Renal pelvis (tissue), 1 donor: ENCODE measurements at regions not wholly inside any gene's neighbourhood (a gene's known extent, or its start where the extent isn't known, plus 50 kb on each side); places are given as distances from the start of the nearest gene placed in this dataset.
"Not testable (repeated sequence)": the region's sequence is repeated elsewhere in the genome, so short reads cannot be mapped to it uniquely, and the experiment has no call there.

ENCODE experiments used
- DNase-seq: peaks from one replicate; pipeline ENCODE4 v3.0.0-alpha.2; 2013

GRCh38 chr9:17083258-17083657 lies 51.6 kb upstream of the CNTLN start:
- DNase-seq, result no peak

DNA sequence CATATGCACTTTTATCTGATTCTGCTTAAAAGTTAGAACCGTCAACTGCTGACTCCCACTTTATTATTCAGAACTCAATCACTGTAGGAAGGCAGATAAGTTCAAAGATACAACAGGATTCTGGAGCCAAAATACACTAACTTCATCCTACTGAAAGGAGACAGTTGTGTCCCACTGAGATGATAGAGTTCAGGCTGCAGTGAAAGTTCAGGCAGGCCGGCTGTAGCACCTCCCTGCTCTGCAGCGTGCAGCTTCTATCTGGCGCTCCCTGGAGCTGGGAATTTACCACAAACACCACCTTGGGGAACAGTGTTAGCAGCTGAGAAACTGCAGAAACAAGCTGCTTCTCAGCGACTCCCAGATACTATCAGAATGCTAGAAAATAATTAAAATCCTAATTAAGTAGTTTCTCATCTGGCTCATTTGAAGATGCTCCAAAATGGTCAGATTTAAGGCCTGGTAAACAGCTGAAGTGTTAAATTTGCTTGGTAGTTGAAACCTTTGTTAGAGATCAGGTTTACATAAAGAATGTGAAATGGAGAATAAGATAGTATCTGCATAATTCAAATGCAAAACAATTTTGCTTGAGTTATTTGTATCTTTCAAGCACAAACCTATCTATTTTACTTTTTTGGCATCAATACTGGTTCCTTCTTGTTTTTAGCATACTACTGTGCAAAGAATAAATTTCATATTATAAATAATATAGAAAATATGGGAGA lies 52.3 kb upstream of the CNTLN start:
- DNase-seq, result no peak

GRCh38 chr9:17081814-17082213 lies 53.0 kb upstream of the CNTLN start:
- no peak for DNase-seq

- DNase-seq, result no peak
These were observed 53.5 kb upstream of the CNTLN start for GRCh38 chr9:17081351-17081750.

- peak; percentile 57 for DNase-seq
These were observed 58.9 kb upstream of the CNTLN start for GRCh38 chr9:17075758-17076485.

DNA sequence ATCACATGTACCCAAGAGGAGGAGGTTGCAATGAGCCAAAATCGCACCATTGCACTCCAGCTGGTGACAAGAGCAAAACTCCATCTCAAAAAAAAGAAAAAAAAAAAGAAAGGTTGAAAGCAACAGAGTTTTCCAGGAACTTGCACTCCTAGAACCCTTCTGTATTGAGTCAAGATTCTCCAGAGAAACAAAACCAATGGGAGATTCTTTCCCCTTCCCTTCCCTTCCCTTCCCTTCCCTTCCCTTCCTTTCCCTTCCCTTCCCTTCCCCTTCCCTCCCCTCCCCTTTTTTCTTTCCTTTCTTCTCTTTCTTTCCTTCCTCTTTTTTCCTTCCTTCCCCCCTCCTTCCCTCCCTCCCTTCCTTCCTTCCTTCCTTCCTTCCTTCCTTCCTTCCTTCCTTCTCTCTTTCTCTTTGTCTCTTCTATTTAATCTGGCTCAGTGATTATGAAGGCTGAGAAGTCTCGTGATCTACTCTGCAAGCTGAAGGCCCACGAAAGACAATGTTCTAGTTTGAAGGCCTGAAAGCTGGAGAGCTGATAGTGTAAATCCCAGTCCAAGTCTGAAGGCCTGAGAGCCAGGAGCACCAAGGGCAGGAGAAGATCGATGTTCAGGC lies 59.6 kb upstream of the CNTLN start:
- DNase-seq, result no peak

GRCh38 chr9:17072563-17072962 lies 62.3 kb upstream of the CNTLN start:
- not testable (repeated sequence) for DNase-seq

GRCh38 chr9:17068671-17069070 lies 66.2 kb upstream of the CNTLN start:
- no peak for DNase-seq

DNA sequence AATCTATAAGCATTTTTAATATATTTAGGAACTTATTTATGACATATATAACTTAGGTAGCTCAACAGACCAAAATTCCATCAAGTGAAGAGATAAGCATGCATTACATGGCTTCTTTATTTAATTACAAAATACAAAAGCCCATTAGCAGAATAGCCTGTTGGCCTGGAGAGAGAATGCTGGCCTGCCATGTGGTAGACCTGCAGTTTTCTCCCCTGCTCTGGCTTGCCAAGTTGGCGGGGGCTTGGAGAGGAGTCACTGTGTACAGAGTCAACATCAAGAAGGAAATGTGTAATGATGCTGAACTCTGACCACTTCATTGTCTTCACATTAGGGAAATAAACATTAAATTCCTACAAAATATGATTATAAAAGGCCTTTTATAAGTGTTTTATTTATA lies 69.8 kb upstream of the CNTLN start:
- no peak for DNase-seq

- DNase-seq, result no peak
These were observed 70.3 kb upstream of the CNTLN start for GRCh38 chr9:17064558-17064957.

GRCh38 chr9:17063535-17064135 lies 71.2 kb upstream of the CNTLN start:
- peak; percentile 23 for DNase-seq

DNA sequence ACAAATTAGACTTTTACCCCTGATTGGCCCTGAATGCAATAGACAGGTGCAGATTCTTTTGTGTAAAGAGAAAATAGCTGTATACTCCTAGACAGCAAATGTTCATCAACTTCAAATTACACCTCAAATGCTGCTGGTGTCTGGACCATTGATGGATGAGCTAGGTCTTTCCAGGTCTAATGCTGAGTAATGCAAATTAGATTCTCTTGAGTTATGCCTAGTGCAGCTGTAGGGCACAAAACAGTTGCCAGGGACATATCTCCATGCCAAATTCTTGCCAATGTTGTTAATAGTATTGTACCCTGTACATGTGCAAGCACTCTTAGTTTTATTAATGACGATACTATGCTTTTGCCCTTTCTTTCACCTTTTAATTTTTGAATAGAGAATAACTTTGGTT lies 72.3 kb upstream of the CNTLN start:
- DNase-seq, result no peak

GRCh38 chr9:17060450-17060849 lies 74.4 kb upstream of the CNTLN start:
- no peak for DNase-seq

- no peak for DNase-seq
These were observed 75.4 kb upstream of the CNTLN start for GRCh38 chr9:17059465-17059864.

DNA sequence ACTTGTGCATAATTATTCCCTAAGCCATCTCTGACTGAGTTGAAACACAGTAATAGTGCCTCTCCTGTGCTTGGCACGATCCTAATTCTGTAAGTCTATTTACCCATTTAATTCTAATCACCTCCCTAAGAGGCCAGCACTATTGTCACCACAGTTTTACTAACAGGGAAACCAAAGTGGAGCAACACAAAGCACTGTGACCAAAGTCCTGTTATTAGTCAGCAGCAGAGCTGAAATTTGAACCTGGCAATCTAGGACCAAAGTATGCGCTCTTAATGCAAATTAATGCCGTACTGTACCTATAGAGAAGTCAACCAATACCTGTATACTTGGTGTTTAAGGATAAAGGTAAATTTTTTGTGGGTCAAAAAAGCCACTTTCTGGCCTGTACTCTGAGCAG lies 77.1 kb upstream of the CNTLN start:
- DNase-seq, result no peak

GRCh38 chr9:17052626-17053025 lies 82.2 kb upstream of the CNTLN start:
- DNase-seq, result no peak

GRCh38 chr9:17045381-17045940 lies 89.4 kb upstream of the CNTLN start:
- no peak for DNase-seq

DNA sequence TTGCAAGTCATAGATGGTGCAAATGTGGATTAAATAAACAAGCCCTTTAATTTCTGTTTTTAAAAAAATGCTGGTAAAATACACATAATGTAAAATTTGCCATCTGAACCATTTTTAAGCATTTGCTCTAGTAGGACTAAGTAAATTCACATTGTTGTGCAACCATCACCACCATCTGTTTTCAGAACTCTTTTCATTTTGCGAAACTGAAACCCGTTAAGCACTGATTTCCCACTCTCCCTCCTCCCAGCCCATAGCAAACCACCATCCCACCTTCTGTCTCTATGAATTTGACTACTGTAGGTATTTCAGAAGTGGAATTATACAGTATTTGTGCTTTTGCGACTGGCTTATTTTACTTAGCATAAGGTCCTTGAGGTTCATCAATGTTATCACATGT lies 103.3 kb upstream of the CNTLN start:
- DNase-seq, result no peak

DNA sequence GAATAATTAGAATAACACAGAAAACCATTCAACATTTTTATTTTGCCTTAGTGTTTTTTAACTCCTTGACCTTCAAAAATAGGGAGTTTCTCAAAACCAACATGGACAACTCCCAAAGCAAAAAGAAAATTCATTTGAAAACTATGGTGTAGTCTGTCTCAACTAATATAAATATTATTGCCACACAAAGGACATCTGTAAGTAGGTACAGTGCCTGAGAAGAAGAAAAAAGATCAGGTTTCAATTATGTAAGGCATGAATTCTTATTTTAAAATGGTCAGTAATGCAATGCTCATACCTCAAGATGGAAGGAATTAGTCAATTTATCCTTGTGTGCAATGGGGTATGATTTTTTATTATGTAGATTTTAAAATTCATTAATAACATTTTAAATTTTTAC lies 109.6 kb upstream of the CNTLN start:
- no peak for DNase-seq

DNA sequence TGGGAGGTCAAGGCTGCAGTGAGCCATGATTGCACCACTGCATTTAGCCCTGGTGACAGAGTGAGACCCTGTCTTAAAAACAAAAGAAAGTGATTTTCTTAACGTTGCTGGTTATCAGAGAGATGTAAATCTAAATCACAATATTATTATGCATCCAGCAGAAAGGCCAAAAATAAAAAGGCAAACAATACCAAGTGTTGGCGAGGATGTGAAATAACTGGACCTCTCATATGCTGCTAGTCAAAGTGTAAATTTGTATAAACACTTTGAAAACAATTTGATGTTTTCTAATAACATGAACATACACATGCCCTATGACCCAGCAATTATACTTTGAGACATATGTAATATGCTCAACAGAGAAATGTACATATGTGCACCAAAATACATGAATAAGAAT lies 110.7 kb upstream of the CNTLN start:
- DNase-seq, result no peak

DNA sequence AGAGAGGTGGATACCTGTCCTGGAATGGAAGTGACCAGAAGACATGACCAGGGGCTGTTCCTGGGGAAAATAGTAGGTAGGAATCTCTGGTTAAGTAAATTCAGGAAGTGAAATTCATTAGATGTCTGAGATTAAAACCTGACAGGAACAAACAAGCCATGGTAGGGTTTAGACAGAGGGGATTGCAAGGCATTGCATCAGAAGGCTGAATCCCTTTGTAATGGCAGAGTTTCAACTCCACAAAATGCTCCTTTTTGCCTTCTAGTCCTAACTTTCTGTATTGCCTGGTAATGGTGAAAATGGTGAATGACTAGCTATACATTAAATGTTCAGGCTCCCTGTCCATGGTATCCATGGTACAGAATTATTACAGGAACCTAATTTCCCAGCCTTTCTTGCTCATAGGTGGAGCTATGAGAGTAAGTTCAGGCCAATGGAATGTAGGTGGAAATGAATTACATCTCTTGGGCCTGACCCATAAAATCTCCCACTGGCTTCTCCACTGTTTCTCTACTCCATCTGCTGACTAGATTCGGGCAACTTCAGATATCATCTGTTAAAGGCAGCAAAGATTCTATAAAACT lies 113.4 kb upstream of the CNTLN start:
- DNase-seq, result no peak

GRCh38 chr9:17019398-17019797 lies 115.4 kb upstream of the CNTLN start:
- no peak for DNase-seq
